Stomach (tissue), 4 donors: ENCODE measurements at regions not wholly inside any gene's neighbourhood (a gene's known extent, or its start where the extent isn't known, plus 50 kb on each side); places are given as distances from the start of the nearest gene placed in this dataset.

Experiments
- CTCF ChIP-seq, 7 experiments: fragments of 450-650 bp in 4 of 7; fragments of 200-600 bp in 3 of 7; sonication (generic) in 3 of 7; IDR thresholded peaks; one replicate each; pipeline ENCODE4 v1.5.1; 2016 to 2019; ENCODE audit warnings: antibody characterized with exemption in 7 of 7, control low read depth in 2 of 7, mild to moderate bottlenecking in 1 of 7
- EP300 ChIP-seq: sonication (generic); formaldehyde crosslinking; IDR thresholded peaks from one replicate; pipeline ENCODE4 v1.6.1; 2017; ENCODE audit warnings: antibody characterized with exemption
- POLR2A ChIP-seq, 4 donors: fragments of 450-650 bp; IDR thresholded peaks; one replicate each; pipeline ENCODE4 v1.6.1; 2016; ENCODE audit warnings: antibody characterized with exemption in 4 of 4, control low read depth in 2 of 4, mild to moderate bottlenecking in 1 of 4, moderate library complexity in 1 of 4
- POLR2AphosphoS5 ChIP-seq, 3 donors: sonication (generic); formaldehyde crosslinking; IDR thresholded peaks; one replicate each; pipeline ENCODE4 v1.6.1; 2016; ENCODE audit warnings: antibody characterized with exemption in 3 of 3

- TF ChIP-seq CTCF (IDR thresholded peaks at IDR 0.05) = no peak
- TF ChIP-seq POLR2A (IDR thresholded peaks at IDR 0.05) = no peak
- TF ChIP-seq EP300 = no peak
- TF ChIP-seq POLR2AphosphoS5 (IDR thresholded peaks at IDR 0.05) = no peak
These were observed 72.2 kb downstream of the CRLF2 start for GRCh38 chrX:1140236-1140681.
